ENCODE measurements at regions not wholly inside any gene's neighbourhood (a gene's known extent, or its start where the extent isn't known, plus 50 kb on each side); places are given as distances from the start of the nearest gene placed in this dataset.

DNA sequence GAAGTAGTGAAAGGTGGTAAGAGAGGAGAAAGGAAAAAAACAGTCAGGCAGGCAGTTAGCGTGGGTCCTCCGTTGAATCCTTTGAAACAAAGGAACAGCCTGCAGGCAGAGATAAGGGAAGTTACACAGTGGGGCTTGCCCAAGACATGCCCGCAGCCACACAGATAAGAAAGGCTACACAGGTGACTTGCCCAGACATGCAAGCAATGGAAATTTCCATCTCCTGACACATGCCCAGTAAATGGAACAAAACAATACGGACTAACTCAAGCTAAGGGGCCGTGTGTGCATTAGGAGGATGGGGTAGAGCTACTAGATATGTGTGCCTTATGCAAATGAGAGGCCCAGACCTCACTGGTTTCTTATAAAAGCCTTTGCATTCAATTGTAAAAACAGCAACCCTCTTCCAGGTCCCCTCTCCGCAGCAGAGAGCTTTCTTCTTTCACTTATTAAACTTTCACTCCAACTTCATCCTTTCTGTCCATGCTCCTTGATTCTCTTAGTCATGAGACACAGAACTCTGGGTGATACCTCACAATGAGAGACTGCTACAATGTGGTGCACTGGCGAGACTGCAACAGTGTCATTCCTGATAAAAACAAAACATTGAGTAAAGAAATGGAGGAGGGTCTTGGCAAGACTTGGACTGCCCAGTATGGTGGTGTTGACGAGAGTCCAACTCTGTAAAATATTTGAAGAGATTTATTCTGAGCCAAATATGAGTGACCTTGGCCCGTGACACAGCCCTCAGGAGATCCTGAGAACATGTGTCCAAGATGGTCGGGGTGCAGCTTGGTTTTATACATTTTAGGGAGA is 997.4 kb upstream of the PRKX start:
- TF ChIP-seq CTCF (optimal IDR thresholded peaks at IDR 0.05 in 1 of 3, IDR thresholded peaks at IDR 0.05 in 1 of 3, conservative IDR thresholded peaks at IDR 0.05 in 1 of 3; ENCODE audit: extremely low read depth in 1 of 3, insufficient read depth in 2 of 3, low read length in 3 of 3) (no peak), EZH2 (IDR thresholded peaks at IDR 0.05; ENCODE audit: low read length) (no peak)
